ENCODE measurements at regions not wholly inside any gene's neighbourhood (a gene's known extent, or its start where the extent isn't known, plus 50 kb on each side); places are given as distances from the start of the nearest gene placed in this dataset.

- TF ChIP-seq POLR2A (IDR thresholded peaks at IDR 0.05; ENCODE audit: extremely low read depth, insufficient read length) (no peak), CTCF (IDR thresholded peaks at IDR 0.05; ENCODE audit: low read depth, low read length) (no peak), MAX (IDR thresholded peaks at IDR 0.05; ENCODE audit: low read depth, low read length) (no peak), MYC (IDR thresholded peaks at IDR 0.05; ENCODE audit: low read depth, low read length) (no peak)
Measured at GRCh38 chr4:114401483-114401882, 197.1 kb upstream of the UGT8 start.
